ENCODE measurements at regions not wholly inside any gene's neighbourhood (a gene's known extent, or its start where the extent isn't known, plus 50 kb on each side); places are given as distances from the start of the nearest gene placed in this dataset.

DNA sequence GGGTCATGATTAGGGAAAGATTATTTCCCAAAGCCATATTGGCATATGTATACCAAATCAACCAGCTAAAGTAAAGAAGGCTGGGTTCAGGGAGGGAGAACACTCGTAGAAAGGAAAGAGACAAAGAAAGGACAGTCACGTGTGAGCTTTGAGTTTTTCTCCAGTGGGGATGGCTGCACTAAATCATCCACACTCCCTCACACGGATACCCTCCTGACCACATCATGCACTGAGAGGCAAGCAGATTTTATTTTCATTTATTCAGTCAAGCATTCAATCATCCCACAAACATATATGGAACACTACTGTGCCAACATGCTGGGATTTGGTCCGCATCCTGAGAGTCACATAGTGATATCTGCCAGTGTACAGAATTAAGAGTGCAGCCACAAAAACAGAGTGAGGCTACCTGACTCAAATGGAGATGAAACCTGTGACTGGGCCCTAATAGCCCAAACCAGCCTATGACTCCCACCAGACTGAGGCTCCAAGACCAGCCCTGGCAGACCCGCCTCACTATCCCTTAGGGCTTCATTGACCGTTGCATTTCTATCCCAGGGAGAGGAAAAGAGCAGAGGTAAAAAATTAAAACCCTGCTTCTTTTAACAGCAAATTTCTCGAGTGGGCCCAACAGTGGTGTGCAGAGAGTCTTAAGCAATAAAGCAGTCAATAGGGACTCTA is 155.9 kb downstream of the BARHL2 start:
- TF ChIP-seq CTCF (IDR thresholded peaks at IDR 0.05) (no peak), POLR2A (IDR thresholded peaks at IDR 0.05) (no peak)
